Breast epithelium (tissue), 4 donors: ENCODE measurements at regions not wholly inside any gene's neighbourhood (a gene's known extent, or its start where the extent isn't known, plus 50 kb on each side); places are given as distances from the start of the nearest gene placed in this dataset.

ENCODE experiments used
- DNase-seq, 2 donors: peaks; one replicate each; pipeline ENCODE4 v3.0.0-alpha.2; 2019; ENCODE audit warnings: low spot score in 2 of 2
- H3K27ac ChIP-seq, 2 donors: fragments of 200-600 bp; sonication (generic) in 1 of 2; one replicate each; pipeline ENCODE4 v1.5.1; 2016 to 2019; ENCODE audit warnings: mild to moderate bottlenecking in 1 of 2
- H3K27me3 ChIP-seq, 2 donors: fragments of 200-600 bp; sonication (generic) in 1 of 2; one replicate each; pipeline versions ENCODE4 v1.5.1 to v1.6.0; 2017 to 2019; ENCODE audit warnings: control low read depth in 1 of 2, mild to moderate bottlenecking in 1 of 2
- H3K36me3 ChIP-seq: fragments of 200-600 bp; one replicate; pipeline ENCODE4 v1.5.1; 2019
- H3K4me1 ChIP-seq, 2 donors: fragments of 200-600 bp; sonication (generic); one replicate each; pipeline ENCODE4 v1.5.1; 2016 to 2019; ENCODE audit warnings: control low read depth in 1 of 2
- H3K4me3 ChIP-seq, 3 donors: fragments of 200-600 bp; sonication (generic); 1 replicate in 2 of 3; 2 replicates in 1 of 3; pipeline ENCODE4 v1.5.1; 2016 to 2019; ENCODE audit warnings: mild to moderate bottlenecking in 3 of 3, moderate library complexity in 2 of 3
- H3K9me3 ChIP-seq, 2 donors: fragments of 200-600 bp; sonication (generic) in 1 of 2; one replicate each; pipeline ENCODE4 v1.5.1; 2016 to 2019; ENCODE audit warnings: control low read depth in 1 of 2
- CTCF ChIP-seq, 3 donors: fragments of 450-650 bp; IDR thresholded peaks; one replicate each; pipeline ENCODE4 v1.5.1; 2016 to 2017; ENCODE audit warnings: antibody characterized with exemption in 3 of 3, mild to moderate bottlenecking in 3 of 3, moderate library complexity in 3 of 3
- POLR2A ChIP-seq: fragments of 450-650 bp; IDR thresholded peaks from one replicate; pipeline ENCODE4 v1.6.1; 2016; ENCODE audit warnings: antibody characterized with exemption, mild to moderate bottlenecking, moderate library complexity
- POLR2AphosphoS5 ChIP-seq, 3 donors: sonication (generic); formaldehyde crosslinking; IDR thresholded peaks; one replicate each; pipeline ENCODE4 v1.6.1; 2017; ENCODE audit warnings: antibody characterized with exemption in 3 of 3
- intact Hi-C: fragments of 100-400 bp; cut with DNase I; formaldehyde crosslinking; loops from one replicate; pipeline ENCODE4 v1.15.1; 2023; ENCODE audit warnings: low total_unique reads

GRCh38 chr13:53254500-53254899 is 225.9 kb downstream of the OLFM4 start:
- intact Hi-C loops, result no loop called here
- no peak for TF ChIP-seq POLR2A
- TF ChIP-seq CTCF (IDR thresholded peaks at IDR 0.05), result no peak
- TF ChIP-seq POLR2AphosphoS5 (IDR thresholded peaks at IDR 0.05), result no peak
- Histone ChIP-seq H3K4me3 (no peak overlapping the region), H3K27ac (no peak overlapping the region), H3K36me3 (no peaks in the 10 kb centered on the region), H3K4me1 (no peaks in the 10 kb centered on the region), H3K9me3 (no peaks in the 10 kb centered on the region), H3K27me3 (peaks cover 0 to 19% of the 10 kb centered on the region in 2 donors)
- DNase-seq, result no peak

- intact Hi-C loops, result no loop called here
- Histone ChIP-seq H3K4me3 (no peak overlapping the region), H3K27ac (no peak overlapping the region), H3K27me3 (peaks cover 0 to 19% of the 10 kb centered on the region in 2 donors), H3K9me3 (no peaks in the 10 kb centered on the region), H3K36me3 (no peaks in the 10 kb centered on the region), H3K4me1 (no peaks in the 10 kb centered on the region)
- no peak for DNase-seq
- TF ChIP-seq CTCF (IDR thresholded peaks at IDR 0.05) (no peak), POLR2AphosphoS5 (IDR thresholded peaks at IDR 0.05) (no peak), POLR2A (no peak)
Measured at GRCh38 chr13:53255795-53256194, 227.2 kb downstream of the OLFM4 start.

GRCh38 chr13:53260594-53260993 is 232.0 kb downstream of the OLFM4 start:
- intact Hi-C loops, result no loop called here
- Histone ChIP-seq H3K4me1 (no peaks in the 10 kb centered on the region), H3K27ac (no peak overlapping the region), H3K27me3 (peaks cover 0 to 19% of the 10 kb centered on the region in 2 donors), H3K36me3 (no peaks in the 10 kb centered on the region), H3K9me3 (no peaks in the 10 kb centered on the region), H3K4me3 (no peak overlapping the region)
- no peak for TF ChIP-seq POLR2AphosphoS5 (IDR thresholded peaks at IDR 0.05)
- no peak for TF ChIP-seq CTCF (IDR thresholded peaks at IDR 0.05)
- TF ChIP-seq POLR2A, result no peak
- DNase-seq, result no peak

GRCh38 chr13:53264751-53265385 is 236.3 kb downstream of the OLFM4 start:
- no peak overlapping the region for H3K4me3 ChIP-seq
- TF ChIP-seq CTCF (IDR thresholded peaks at IDR 0.05) (no peak), POLR2AphosphoS5 (IDR thresholded peaks at IDR 0.05) (no peak), POLR2A (no peak)
- no peak overlapping the region for H3K27ac ChIP-seq
- no peaks in the 10 kb centered on the region for H3K27me3 ChIP-seq
- peaks cover 0 to 4% of the 10 kb centered on the region in 2 donors for H3K9me3 ChIP-seq
- intact Hi-C loops, result no loop called here
- H3K4me1 ChIP-seq, result no peaks in the 10 kb centered on the region
- DNase-seq, result no peak
- no peaks in the 10 kb centered on the region for H3K36me3 ChIP-seq

GRCh38 chr13:53266757-53267156 is 238.1 kb downstream of the OLFM4 start:
- peaks cover 0 to 4% of the 10 kb centered on the region in 2 donors for H3K9me3 ChIP-seq
- H3K36me3 ChIP-seq, result no peaks in the 10 kb centered on the region
- no peak overlapping the region for H3K4me3 ChIP-seq
- no peaks in the 10 kb centered on the region for H3K27me3 ChIP-seq
- no peak overlapping the region for H3K27ac ChIP-seq
- no peak for DNase-seq
- TF ChIP-seq CTCF (IDR thresholded peaks at IDR 0.05) (no peak), POLR2A (no peak), POLR2AphosphoS5 (IDR thresholded peaks at IDR 0.05) (no peak)
- no peaks in the 10 kb centered on the region for H3K4me1 ChIP-seq
- intact Hi-C loops, result no loop called here
